GM21619 (cell line): ENCODE measurements at regions not wholly inside any gene's neighbourhood (a gene's known extent, or its start where the extent isn't known, plus 50 kb on each side); places are given as distances from the start of the nearest gene placed in this dataset.
"Not testable (repeated sequence)": the region's sequence is repeated elsewhere in the genome, so short reads cannot be mapped to it uniquely, and the experiment has no call there.

Experiments
- ATAC-seq: cut with Tn5 transposase; IDR thresholded peaks from one replicate; pipeline ENCODE4 v1.9.1; 2021; ENCODE audit not compliant: unreplicated experiment

GRCh38 chr19:30267332-30267731 is 104.9 kb upstream of the ZNF536 start:
- ATAC-seq: no peak

- no peak for ATAC-seq
Observed at GRCh38 chr19:30268601-30269000, 103.6 kb upstream of the ZNF536 start.

- ATAC-seq: no peak
Observed at GRCh38 chr19:30269638-30270037, 102.5 kb upstream of the ZNF536 start.

GRCh38 chr19:30271816-30272215 is 100.4 kb upstream of the ZNF536 start:
- ATAC-seq: no peak

- no peak for ATAC-seq
Observed at GRCh38 chr19:30272554-30272953, 99.6 kb upstream of the ZNF536 start.

- no peak for ATAC-seq
Observed at GRCh38 chr19:30273184-30273583, 99.0 kb upstream of the ZNF536 start.

- no peak for ATAC-seq
Observed at GRCh38 chr19:30274987-30275386, 97.2 kb upstream of the ZNF536 start.

GRCh38 chr19:30276011-30276882 is 95.9 kb upstream of the ZNF536 start:
- ATAC-seq: no peak

GRCh38 chr19:30276883-30277280 is 95.3 kb upstream of the ZNF536 start:
- ATAC-seq: no peak

- ATAC-seq: no peak
Observed at GRCh38 chr19:30277941-30278881, 94.0 kb upstream of the ZNF536 start.

- ATAC-seq: no peak
Observed at GRCh38 chr19:30278882-30279254, 93.3 kb upstream of the ZNF536 start.

GRCh38 chr19:30280018-30280417 is 92.2 kb upstream of the ZNF536 start:
- no peak for ATAC-seq

GRCh38 chr19:30281906-30282305 is 90.3 kb upstream of the ZNF536 start:
- ATAC-seq: no peak

- ATAC-seq: no peak
Observed at GRCh38 chr19:30283556-30283955, 88.6 kb upstream of the ZNF536 start.

- ATAC-seq: no peak
Observed at GRCh38 chr19:30284209-30284608, 88.0 kb upstream of the ZNF536 start.

GRCh38 chr19:30284885-30285284 is 87.3 kb upstream of the ZNF536 start:
- ATAC-seq: no peak

- no peak for ATAC-seq
Observed at GRCh38 chr19:30286378-30286777, 85.8 kb upstream of the ZNF536 start.

- no peak for ATAC-seq
Observed at GRCh38 chr19:30287259-30287658, 84.9 kb upstream of the ZNF536 start.

GRCh38 chr19:30287973-30288372 is 84.2 kb upstream of the ZNF536 start:
- no peak for ATAC-seq

- no peak for ATAC-seq
Observed at GRCh38 chr19:30288911-30289310, 83.3 kb upstream of the ZNF536 start.

GRCh38 chr19:30289336-30289735 is 82.8 kb upstream of the ZNF536 start:
- no peak for ATAC-seq

- ATAC-seq: not testable (repeated sequence)
Observed at GRCh38 chr19:30290805-30291204, 81.4 kb upstream of the ZNF536 start.
